ENCODE measurements at regions not wholly inside any gene's neighbourhood (a gene's known extent, or its start where the extent isn't known, plus 50 kb on each side); places are given as distances from the start of the nearest gene placed in this dataset.
"Not testable (repeated sequence)": the region's sequence is repeated elsewhere in the genome, so short reads cannot be mapped to it uniquely, and the experiment has no call there.

GRCh38 chr16:66020046-66020445 lies 346.4 kb upstream of the CDH5 start:
- DNase-seq (ENCODE audit: low spot score), result no peak

GRCh38 chr16:66019502-66019901 lies 347.0 kb upstream of the CDH5 start:
- not testable (repeated sequence) for DNase-seq (ENCODE audit: low spot score)

- DNase-seq (ENCODE audit: low spot score), result no peak
Measured at GRCh38 chr16:66014221-66014620, 352.3 kb upstream of the CDH5 start.

- DNase-seq (ENCODE audit: low spot score), result no peak
Measured at GRCh38 chr16:66013486-66013885, 353.0 kb upstream of the CDH5 start.

GRCh38 chr16:66008136-66008535 lies 358.4 kb upstream of the CDH5 start:
- no peak for DNase-seq (ENCODE audit: low spot score)

- DNase-seq (ENCODE audit: low spot score), result no peak
Measured at GRCh38 chr16:66007717-66008116, 358.8 kb upstream of the CDH5 start.

GRCh38 chr16:66006485-66006884 lies 360.0 kb upstream of the CDH5 start:
- DNase-seq (ENCODE audit: low spot score), result no peak

- DNase-seq (ENCODE audit: low spot score), result no peak
Measured at GRCh38 chr16:66004699-66005098, 361.8 kb upstream of the CDH5 start.

GRCh38 chr16:66003201-66003600 lies 363.3 kb upstream of the CDH5 start:
- DNase-seq (ENCODE audit: low spot score), result no peak

- no peak for DNase-seq (ENCODE audit: low spot score)
Measured at GRCh38 chr16:66002601-66003000, 363.9 kb upstream of the CDH5 start.

- DNase-seq (ENCODE audit: low spot score), result no peak
Measured at GRCh38 chr16:66001432-66001831, 365.1 kb upstream of the CDH5 start.

GRCh38 chr16:65998443-65998842 lies 368.0 kb upstream of the CDH5 start:
- no peak for DNase-seq (ENCODE audit: low spot score)

GRCh38 chr16:65994291-65994690 lies 372.2 kb upstream of the CDH5 start:
- no peak for DNase-seq (ENCODE audit: low spot score)

- no peak for DNase-seq (ENCODE audit: low spot score)
Measured at GRCh38 chr16:65991149-65991701, 375.3 kb upstream of the CDH5 start.

- DNase-seq (ENCODE audit: low spot score), result no peak
Measured at GRCh38 chr16:65989861-65990604, 376.5 kb upstream of the CDH5 start.

GRCh38 chr16:65988024-65988595 lies 378.4 kb upstream of the CDH5 start:
- DNase-seq (ENCODE audit: low spot score), result no peak

GRCh38 chr16:65984296-65984695 lies 382.2 kb upstream of the CDH5 start:
- DNase-seq (ENCODE audit: low spot score), result no peak

- no peak for DNase-seq (ENCODE audit: low spot score)
Measured at GRCh38 chr16:65981057-65981456, 385.4 kb upstream of the CDH5 start.

GRCh38 chr16:65975049-65975708 lies 391.3 kb upstream of the CDH5 start:
- DNase-seq (ENCODE audit: low spot score), result no peak

- DNase-seq (ENCODE audit: low spot score), result no peak
Measured at GRCh38 chr16:65967376-65967775, 399.1 kb upstream of the CDH5 start.

GRCh38 chr16:65965628-65966027 lies 400.9 kb upstream of the CDH5 start:
- no peak for DNase-seq (ENCODE audit: low spot score)

GRCh38 chr16:65964752-65965151 lies 401.7 kb upstream of the CDH5 start:
- no peak for DNase-seq (ENCODE audit: low spot score)

- DNase-seq (ENCODE audit: low spot score), result no peak
Measured at GRCh38 chr16:65961476-65962143, 404.9 kb upstream of the CDH5 start.

Data from CD4-positive, alpha-beta T cell treated with Interleukin-2 at 100 ng/mL for 4 hours (primary cell).